HG03064 (cell line): ENCODE measurements at regions not wholly inside any gene's neighbourhood (a gene's known extent, or its start where the extent isn't known, plus 50 kb on each side); places are given as distances from the start of the nearest gene placed in this dataset.

Source experiments
- ATAC-seq: cut with Tn5 transposase; IDR thresholded peaks from one replicate; pipeline ENCODE4 v1.9.1; 2021; ENCODE audit warnings: low read depth; ENCODE audit not compliant: unreplicated experiment

GRCh38 chr1:234990328-234990675 lies 138.3 kb downstream of the TOMM20 start:
- ATAC-seq: no peak

GRCh38 chr1:234989479-234990327 lies 138.9 kb downstream of the TOMM20 start:
- no peak for ATAC-seq

- ATAC-seq: no peak
These were observed 139.6 kb downstream of the TOMM20 start for GRCh38 chr1:234989019-234989418.

GRCh38 chr1:234988536-234988935 lies 140.1 kb downstream of the TOMM20 start:
- no peak for ATAC-seq

GRCh38 chr1:234988155-234988517 lies 140.5 kb downstream of the TOMM20 start:
- ATAC-seq: no peak

GRCh38 chr1:234987415-234988154 lies 141.1 kb downstream of the TOMM20 start:
- ATAC-seq: no peak

- ATAC-seq: no peak
These were observed 141.8 kb downstream of the TOMM20 start for GRCh38 chr1:234986750-234987414.

GRCh38 chr1:234985516-234986294 lies 142.9 kb downstream of the TOMM20 start:
- ATAC-seq: no peak

- no peak for ATAC-seq
These were observed 143.6 kb downstream of the TOMM20 start for GRCh38 chr1:234985007-234985370.

GRCh38 chr1:234983564-234984238 lies 144.9 kb downstream of the TOMM20 start:
- no peak for ATAC-seq

GRCh38 chr1:234981758-234982157 lies 146.9 kb downstream of the TOMM20 start:
- ATAC-seq: no peak

GRCh38 chr1:234980645-234981396 lies 147.8 kb downstream of the TOMM20 start:
- no peak for ATAC-seq

GRCh38 chr1:234980291-234980644 lies 148.4 kb downstream of the TOMM20 start:
- no peak for ATAC-seq

GRCh38 chr1:234979296-234980279 lies 149.0 kb downstream of the TOMM20 start:
- ATAC-seq: no peak

GRCh38 chr1:234978397-234979295 lies 150.0 kb downstream of the TOMM20 start:
- peak; percentile 63 for ATAC-seq

GRCh38 chr1:234977875-234978396 lies 150.7 kb downstream of the TOMM20 start:
- no peak for ATAC-seq
